HEK293 (cell line): ENCODE measurements at regions not wholly inside any gene's neighbourhood (a gene's known extent, or its start where the extent isn't known, plus 50 kb on each side); places are given as distances from the start of the nearest gene placed in this dataset.

Experiments
- ELK4 ChIP-seq: IDR thresholded peaks from 2 replicates; pipeline ENCODE4 v1.6.1; 2011; ENCODE audit warnings: mild to moderate bottlenecking, low read depth, low read length, borderline replicate concordance
- GLI2 ChIP-seq: fragments of 450-650 bp; formaldehyde crosslinking; IDR thresholded peaks from 2 replicates; pipeline ENCODE4; 2017; ENCODE audit warnings: missing biosample characterization, missing genetic modification characterization, low read depth, borderline replicate concordance
- HOXC10 ChIP-seq: sonication (generic); formaldehyde crosslinking; IDR thresholded peaks from 2 replicates; pipeline ENCODE4 v1.8.1; 2023; ENCODE audit warnings: mild to moderate bottlenecking, missing genetic modification reagents
- KLF10 ChIP-seq: fragments of 450-650 bp; IDR thresholded peaks from 2 replicates; pipeline ENCODE4 v1.5.1; 2018; ENCODE audit warnings: missing biosample characterization, mild to moderate bottlenecking, missing genetic modification characterization
- MYNN ChIP-seq: fragments of 450-650 bp; formaldehyde crosslinking; IDR thresholded peaks from 2 replicates; pipeline ENCODE4 v1.5.1; 2016; ENCODE audit warnings: missing biosample characterization, missing genetic modification characterization, borderline replicate concordance
- REST ChIP-seq: fragments of 450-650 bp; formaldehyde crosslinking; IDR thresholded peaks from 2 replicates; pipeline ENCODE4 v1.5.1; 2016; ENCODE audit warnings: missing biosample characterization, missing genetic modification characterization
- ZFP37 ChIP-seq: fragments of 450-650 bp; formaldehyde crosslinking; IDR thresholded peaks from 2 replicates; pipeline ENCODE4 v1.5.1; 2016; ENCODE audit warnings: missing biosample characterization, missing genetic modification characterization
- ZNF211 ChIP-seq: fragments of 450-650 bp; formaldehyde crosslinking; IDR thresholded peaks from 2 replicates; pipeline ENCODE4 v1.5.1; 2016; ENCODE audit warnings: low read depth, missing biosample characterization, missing genetic modification characterization
- ZNF221 ChIP-seq: fragments of 450-650 bp; formaldehyde crosslinking; IDR thresholded peaks from 2 replicates; pipeline ENCODE4 v1.5.1; 2017; ENCODE audit warnings: missing biosample characterization, missing genetic modification characterization, borderline replicate concordance
- ZNF266 ChIP-seq: fragments of 450-650 bp; formaldehyde crosslinking; IDR thresholded peaks from 2 replicates; pipeline ENCODE4 v1.5.1; 2016; ENCODE audit warnings: missing biosample characterization, missing genetic modification characterization, low read depth
- ZNF354C ChIP-seq: fragments of 450-650 bp; formaldehyde crosslinking; IDR thresholded peaks from 2 replicates; pipeline ENCODE4 v1.5.1; 2016; ENCODE audit warnings: missing biosample characterization, missing genetic modification characterization, low read depth, borderline replicate concordance
- ZNF510 ChIP-seq: fragments of 450-650 bp; formaldehyde crosslinking; IDR thresholded peaks from 2 replicates; pipeline ENCODE4 v1.5.1; 2018; ENCODE audit warnings: mild to moderate bottlenecking, missing genetic modification characterization, missing biosample characterization; ENCODE audit not compliant: insufficient replicate concordance
- ZNF610 ChIP-seq: fragments of 450-650 bp; formaldehyde crosslinking; IDR thresholded peaks from 2 replicates; pipeline ENCODE4 v1.5.1; 2016; ENCODE audit warnings: missing biosample characterization, missing genetic modification characterization, borderline replicate concordance
- ZNF664 ChIP-seq: fragments of 450-650 bp; formaldehyde crosslinking; IDR thresholded peaks from 2 replicates; pipeline ENCODE4 v1.5.1; 2016; ENCODE audit warnings: missing biosample characterization, missing genetic modification characterization
- ZNF677 ChIP-seq: fragments of 450-650 bp; IDR thresholded peaks from 2 replicates; pipeline ENCODE4 v1.5.0; 2018; ENCODE audit warnings: missing biosample characterization, mild to moderate bottlenecking, missing genetic modification characterization, moderate library complexity
- ZNF701 ChIP-seq: fragments of 450-650 bp; formaldehyde crosslinking; IDR thresholded peaks from 2 replicates; pipeline ENCODE4 v1.5.1; 2016; ENCODE audit warnings: missing biosample characterization, missing genetic modification characterization
- ZSCAN5A ChIP-seq: fragments of 450-650 bp; formaldehyde crosslinking; IDR thresholded peaks from 2 replicates; pipeline ENCODE4 v1.5.1; 2016; ENCODE audit warnings: missing biosample characterization, missing genetic modification characterization
- TF ChIP-seq, protein P1 (sequence below): fragments of 450-650 bp; formaldehyde crosslinking; IDR thresholded peaks from 2 replicates; pipeline ENCODE4 v1.5.1; 2016; ENCODE audit warnings: missing biosample characterization, missing genetic modification characterization, low read depth
- TF ChIP-seq, protein P2 (sequence below): fragments of 450-650 bp; IDR thresholded peaks from 2 replicates; pipeline ENCODE4 v1.5.1; 2018; ENCODE audit warnings: missing biosample characterization, mild to moderate bottlenecking, missing genetic modification characterization

GRCh38 chr18:70464343-70465114 lies 175.7 kb downstream of the SOCS6 start (continued):
- TF ChIP-seq ZNF266 (tag by site-specific recombination) (no peak), ZNF701 (tag by site-specific recombination) (no peak), ZSCAN5A (tag by site-specific recombination) (no peak), ZNF354C (no peak), ZFP37 (tag by site-specific recombination) (no peak), ZNF610 (tag by site-specific recombination) (no peak), MYNN (no peak), GLI2 (tag by site-specific recombination) (no peak), ELK4 (no peak), ZNF510 (tag by site-specific recombination) (peak; percentile 50), ZNF677 (peak; percentile 50; the same call in 1 of the 2 replicates), ZNF664 (tag by site-specific recombination) (no peak), REST (tag by site-specific recombination) (no peak), KLF10 (tag by site-specific recombination) (peak; percentile 73), ZNF211 (tag by site-specific recombination) (no peak), ZNF221 (tag by site-specific recombination) (peak; percentile 44; the same call in 1 of the 2 replicates), HOXC10 (CRISPR knock-in tag) (no peak)
- TF ChIP-seq, protein P1, sequence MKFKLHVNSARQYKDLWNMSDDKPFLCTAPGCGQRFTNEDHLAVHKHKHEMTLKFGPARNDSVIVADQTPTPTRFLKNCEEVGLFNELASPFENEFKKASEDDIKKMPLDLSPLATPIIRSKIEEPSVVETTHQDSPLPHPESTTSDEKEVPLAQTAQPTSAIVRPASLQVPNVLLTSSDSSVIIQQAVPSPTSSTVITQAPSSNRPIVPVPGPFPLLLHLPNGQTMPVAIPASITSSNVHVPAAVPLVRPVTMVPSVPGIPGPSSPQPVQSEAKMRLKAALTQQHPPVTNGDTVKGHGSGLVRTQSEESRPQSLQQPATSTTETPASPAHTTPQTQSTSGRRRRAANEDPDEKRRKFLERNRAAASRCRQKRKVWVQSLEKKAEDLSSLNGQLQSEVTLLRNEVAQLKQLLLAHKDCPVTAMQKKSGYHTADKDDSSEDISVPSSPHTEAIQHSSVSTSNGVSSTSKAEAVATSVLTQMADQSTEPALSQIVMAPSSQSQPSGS (tag by site-specific recombination) = no peak
- TF ChIP-seq, protein P2, sequence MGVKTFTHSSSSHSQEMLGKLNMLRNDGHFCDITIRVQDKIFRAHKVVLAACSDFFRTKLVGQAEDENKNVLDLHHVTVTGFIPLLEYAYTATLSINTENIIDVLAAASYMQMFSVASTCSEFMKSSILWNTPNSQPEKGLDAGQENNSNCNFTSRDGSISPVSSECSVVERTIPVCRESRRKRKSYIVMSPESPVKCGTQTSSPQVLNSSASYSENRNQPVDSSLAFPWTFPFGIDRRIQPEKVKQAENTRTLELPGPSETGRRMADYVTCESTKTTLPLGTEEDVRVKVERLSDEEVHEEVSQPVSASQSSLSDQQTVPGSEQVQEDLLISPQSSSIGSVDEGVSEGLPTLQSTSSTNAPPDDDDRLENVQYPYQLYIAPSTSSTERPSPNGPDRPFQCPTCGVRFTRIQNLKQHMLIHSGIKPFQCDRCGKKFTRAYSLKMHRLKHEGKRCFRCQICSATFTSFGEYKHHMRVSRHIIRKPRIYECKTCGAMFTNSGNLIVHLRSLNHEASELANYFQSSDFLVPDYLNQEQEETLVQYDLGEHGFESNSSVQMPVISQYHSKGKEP = peak; percentile 78
- TF ChIP-seq, all 188 proteins: peak for 46
